Activated CD4-positive, alpha-beta T cell treated with anti-CD3 and anti-CD28 coated beads, Interleukin-2, amount 50 U/mL, for 24 hours (primary cell): ENCODE measurements at regions not wholly inside any gene's neighbourhood (a gene's known extent, or its start where the extent isn't known, plus 50 kb on each side); places are given as distances from the start of the nearest gene placed in this dataset.

Experiments
- DNase-seq, 2 donors: peaks; one replicate each; pipeline ENCODE4 v3.0.0-alpha.2; 2020; ENCODE audit warnings: low read depth in 1 of 2, low spot score in 1 of 2

DNA sequence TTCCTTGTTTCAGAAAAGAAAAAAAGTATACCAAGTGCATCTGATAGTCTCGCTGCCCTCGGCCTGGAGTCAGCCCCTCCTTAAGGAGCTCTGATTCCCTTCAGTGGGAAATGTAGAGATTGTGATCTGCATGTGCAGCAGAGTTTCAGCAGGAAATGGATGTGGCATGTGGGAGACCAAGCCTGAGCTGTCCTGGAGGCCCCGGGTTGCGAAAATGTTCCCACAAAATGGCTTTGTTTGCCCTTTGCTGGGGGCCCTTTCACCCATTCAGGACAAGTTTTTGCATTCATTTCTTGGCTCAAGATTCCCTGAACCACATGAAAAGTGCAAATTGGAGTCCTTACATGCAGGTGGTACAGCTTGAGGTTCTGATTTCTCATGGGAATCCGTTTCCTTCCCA lies 230.9 kb downstream of the GADD45G start:
- DNase-seq = no peak

GRCh38 chr9:89837162-89837933 lies 232.5 kb downstream of the GADD45G start:
- no peak for DNase-seq

DNA sequence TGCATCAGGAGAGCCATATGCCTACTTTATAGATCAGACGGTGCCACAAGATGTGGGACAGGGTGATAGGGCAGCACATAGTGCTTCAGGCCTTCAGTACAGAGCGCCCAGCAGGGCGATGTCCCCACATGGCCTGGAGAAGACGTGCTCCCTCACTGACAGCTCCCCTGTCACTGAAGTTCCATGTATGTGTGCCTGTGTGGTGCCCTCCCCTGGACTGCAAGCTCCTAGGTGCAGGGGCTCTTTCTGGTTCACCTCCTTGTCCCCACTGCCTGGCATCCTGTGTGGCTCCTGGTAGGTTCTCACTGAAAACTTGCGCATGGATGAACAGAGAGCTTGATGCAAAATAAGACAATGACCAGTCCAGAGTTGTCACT lies 233.1 kb downstream of the GADD45G start:
- no peak for DNase-seq

DNA sequence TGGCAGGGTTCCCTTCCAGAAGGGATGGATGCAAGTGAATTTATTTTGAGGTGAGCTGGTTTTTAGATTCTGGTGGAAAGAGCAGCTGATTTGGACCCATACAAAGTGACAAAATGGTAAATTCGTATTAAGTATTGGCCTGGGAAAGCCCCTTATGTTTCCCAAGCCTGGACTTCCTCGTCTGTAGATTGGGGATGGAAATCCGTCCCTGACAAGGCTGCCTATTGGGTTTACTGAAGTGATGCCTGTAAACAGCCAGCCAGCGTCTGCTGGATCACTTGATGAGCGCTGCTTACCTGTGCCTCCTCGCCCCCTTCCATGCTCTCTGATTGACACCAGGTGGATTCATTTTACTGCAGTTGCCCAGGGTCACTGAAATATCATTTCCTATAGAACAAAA lies 233.8 kb downstream of the GADD45G start:
- DNase-seq = no peak

- DNase-seq = no peak
These were observed 234.6 kb downstream of the GADD45G start for GRCh38 chr9:89839449-89839848.

DNA sequence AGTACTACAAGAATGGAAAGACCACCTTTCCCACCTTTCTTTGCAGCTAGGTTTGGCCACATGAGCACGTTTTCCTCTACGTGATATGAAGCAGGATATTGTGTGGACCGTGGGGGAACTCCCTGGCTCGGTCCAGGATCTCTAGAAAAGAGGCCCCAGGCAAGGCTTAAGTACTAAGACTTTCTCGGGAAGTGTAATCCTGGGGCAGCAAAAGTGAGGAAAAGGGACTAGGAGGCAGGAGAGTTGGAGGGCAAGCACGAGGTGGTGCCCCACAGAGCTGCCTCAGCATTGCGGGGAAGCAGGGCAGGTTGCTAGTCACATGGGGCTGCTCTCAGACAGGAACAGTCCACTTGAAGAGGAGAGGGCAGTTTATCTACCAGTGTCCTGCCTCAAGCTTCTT lies 235.1 kb downstream of the GADD45G start:
- DNase-seq = no peak

DNA sequence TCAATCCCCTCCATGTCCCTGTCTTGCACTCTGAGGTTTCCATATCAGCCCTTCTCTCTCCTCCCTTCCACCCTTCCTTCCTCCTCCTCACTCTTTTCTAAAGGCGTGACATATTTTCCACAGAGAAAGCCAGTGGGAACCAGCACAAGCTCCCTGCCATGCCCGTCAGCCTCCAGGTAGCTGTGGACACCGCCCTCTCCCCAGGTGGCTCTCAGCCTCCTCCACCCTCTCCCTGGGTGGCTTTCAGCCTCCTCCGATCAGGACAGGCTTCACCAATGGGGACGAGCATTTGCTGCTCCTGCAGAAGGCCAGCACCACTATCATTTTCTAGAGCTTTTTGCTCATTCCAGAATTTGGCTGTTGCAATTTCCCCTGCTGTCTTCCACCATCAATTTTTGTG lies 236.6 kb downstream of the GADD45G start:
- DNase-seq = no peak

- DNase-seq = no peak
These were observed 237.5 kb downstream of the GADD45G start for GRCh38 chr9:89842267-89842768.

- no peak for DNase-seq
These were observed 238.3 kb downstream of the GADD45G start for GRCh38 chr9:89843074-89843473.

DNA sequence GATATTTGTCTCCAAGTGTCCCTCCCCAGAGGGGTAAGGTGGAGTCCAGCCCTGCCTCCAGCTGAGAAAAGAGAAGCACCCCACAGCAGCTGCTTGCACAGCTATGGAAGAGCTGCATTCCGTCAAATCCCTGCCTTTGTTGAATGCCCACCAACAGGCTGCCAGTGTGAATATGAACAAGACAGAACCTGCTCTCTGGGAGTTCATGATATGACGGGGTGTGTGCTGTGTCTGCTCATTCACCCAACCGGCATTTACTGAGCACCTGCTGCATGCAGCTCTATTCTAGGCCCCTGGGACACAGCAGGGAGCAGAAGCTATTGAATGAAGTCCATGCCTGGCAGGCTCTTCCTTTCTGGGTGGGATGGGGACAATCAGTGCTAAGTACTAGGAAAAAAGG lies 238.8 kb downstream of the GADD45G start:
- no peak for DNase-seq

DNA sequence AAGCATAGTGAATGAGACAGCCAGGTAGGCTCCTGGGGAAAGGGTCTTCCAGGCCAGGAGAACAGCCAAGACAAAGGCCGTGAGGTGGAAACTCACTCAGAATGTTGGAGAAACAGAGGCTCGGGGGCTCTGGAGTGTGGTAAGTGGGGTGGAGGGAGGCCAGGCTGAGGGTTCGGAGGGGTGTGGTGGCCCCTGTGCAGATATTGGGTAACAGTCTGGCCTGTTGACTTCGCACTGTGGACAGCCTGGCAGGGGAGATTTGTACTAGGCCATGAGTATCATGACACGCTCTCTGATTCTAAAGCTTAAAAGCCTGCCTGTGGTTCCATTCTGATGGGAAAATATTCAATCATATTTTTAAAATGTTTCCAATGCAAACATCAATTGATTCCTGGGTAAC lies 239.3 kb downstream of the GADD45G start:
- DNase-seq = no peak

GRCh38 chr9:89844535-89844934 lies 239.7 kb downstream of the GADD45G start:
- DNase-seq = no peak

GRCh38 chr9:89845321-89845720 lies 240.5 kb downstream of the GADD45G start:
- DNase-seq = no peak

GRCh38 chr9:89845862-89846261 lies 241.1 kb downstream of the GADD45G start:
- no peak for DNase-seq

- DNase-seq = no peak
These were observed 243.5 kb downstream of the GADD45G start for GRCh38 chr9:89848060-89849040.

- DNase-seq = no peak
These were observed 244.3 kb downstream of the GADD45G start for GRCh38 chr9:89849096-89849495.

- DNase-seq = no peak
These were observed 245.3 kb downstream of the GADD45G start for GRCh38 chr9:89850153-89850552.

- DNase-seq = no peak
These were observed 246.0 kb downstream of the GADD45G start for GRCh38 chr9:89850631-89851325.

- no peak for DNase-seq
These were observed 248.3 kb downstream of the GADD45G start for GRCh38 chr9:89853161-89853560.

GRCh38 chr9:89853931-89854330 lies 249.1 kb downstream of the GADD45G start:
- no peak for DNase-seq

DNA sequence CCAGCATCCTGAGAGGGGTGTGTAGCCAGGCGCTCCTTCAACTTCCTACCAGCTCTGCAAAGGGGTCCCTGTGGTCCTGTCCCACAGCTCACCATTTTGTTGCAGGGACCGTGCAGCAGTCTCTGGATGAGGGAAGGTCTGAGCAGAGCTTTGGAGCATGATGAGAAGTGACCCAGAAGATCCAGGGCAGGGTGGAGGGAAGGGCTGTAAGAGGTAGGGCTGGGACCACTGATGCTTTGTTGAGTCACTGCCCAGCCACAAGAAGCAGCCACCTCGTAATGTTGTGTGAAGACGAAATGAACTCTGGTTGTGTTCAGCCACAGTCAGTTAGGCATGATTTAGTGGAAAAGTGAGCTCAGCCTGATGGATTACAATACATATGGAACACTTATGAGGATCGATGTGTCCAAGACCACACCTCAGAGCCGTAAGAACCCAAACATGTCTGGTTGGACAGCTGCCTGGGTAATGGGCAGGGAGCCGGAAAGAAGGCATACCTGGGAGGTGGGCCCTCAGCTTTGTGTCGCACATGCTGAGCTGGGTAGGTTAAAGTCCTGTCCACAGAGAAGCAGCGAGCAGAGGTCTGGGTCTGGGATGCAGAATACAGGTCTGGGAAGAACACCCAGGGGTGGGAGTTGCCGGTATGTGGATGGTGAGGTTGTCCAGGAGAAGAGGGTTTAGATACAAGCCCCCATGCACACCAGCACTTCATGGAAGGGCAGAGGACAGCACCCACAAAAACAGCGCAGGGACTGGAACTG lies 250.1 kb downstream of the GADD45G start:
- DNase-seq = no peak
